GM12873 (cell line): ENCODE measurements at regions not wholly inside any gene's neighbourhood (a gene's known extent, or its start where the extent isn't known, plus 50 kb on each side); places are given as distances from the start of the nearest gene placed in this dataset.

Source experiments
- CTCF ChIP-seq: IDR thresholded peaks from 2 replicates; pipeline ENCODE4 v1.5.1; 2012; ENCODE audit warnings: low read depth, mild to moderate bottlenecking, moderate library complexity, low read length, control low read depth; ENCODE audit not compliant: insufficient read depth; ENCODE audit errors: missing control alignments

GRCh38 chr4:108399610-108400265 lies 220.6 kb upstream of the RPL34 start:
- no peak for TF ChIP-seq CTCF

GRCh38 chr4:108398836-108399235 lies 221.5 kb upstream of the RPL34 start:
- no peak for TF ChIP-seq CTCF

GRCh38 chr4:108398316-108398715 lies 222.1 kb upstream of the RPL34 start:
- TF ChIP-seq CTCF = no peak

GRCh38 chr4:108397850-108398249 lies 222.5 kb upstream of the RPL34 start:
- TF ChIP-seq CTCF = no peak

GRCh38 chr4:108396900-108397497 lies 223.4 kb upstream of the RPL34 start:
- TF ChIP-seq CTCF = no peak

- TF ChIP-seq CTCF = no peak
Observed at GRCh38 chr4:108395786-108396185, 224.6 kb upstream of the RPL34 start.

GRCh38 chr4:108393890-108394472 lies 225.2 kb upstream of the LEF1 start:
- no peak for TF ChIP-seq CTCF
